HEK293 (cell line): ENCODE measurements at regions not wholly inside any gene's neighbourhood (a gene's known extent, or its start where the extent isn't known, plus 50 kb on each side); places are given as distances from the start of the nearest gene placed in this dataset.

Source experiments
- CTCF ChIA-PET: fragments of 350-600 bp; formaldehyde crosslinking; extraction: SDS; loops from one replicate; lab custom pipeline; 2021; ENCODE audit warnings: antibody characterized with exemption; lab: Yijun Ruan, JAX
- POLR2A ChIA-PET: fragments of 300-600 bp; formaldehyde crosslinking; extraction: SDS; loops from one replicate; lab custom pipeline; 2020; ENCODE audit warnings: antibody characterized with exemption, inconsistent platforms; lab: Yijun Ruan, JAX
- H3K27ac ChIP-seq: fragments of 200-500 bp; sonication (Bioruptor generic); 2 replicates; pipeline ENCODE4 v1.5.1; 2014; ENCODE audit warnings: low read depth, low read length, control low read depth, inconsistent platforms; ENCODE audit errors: extremely low read depth
- H3K36me3 ChIP-seq, 2 experiments: fragments of 200-500 bp in 1 of 2; sonication (Bioruptor generic) in 1 of 2; 1 replicate in 1 of 2; 2 replicates in 1 of 2; pipeline ENCODE4 v1.5.1; 2014 to 2017; ENCODE audit warnings: inconsistent platforms in 2 of 2, low read length in 2 of 2; ENCODE audit not compliant: control insufficient read depth in 2 of 2, insufficient read depth in 1 of 2
- H3K4me1 ChIP-seq: fragments of 200-500 bp; sonication (Bioruptor generic); 2 replicates; pipeline ENCODE4 v1.5.1; 2014; ENCODE audit warnings: mild to moderate bottlenecking, low read length, inconsistent platforms; ENCODE audit not compliant: control insufficient read depth, insufficient read depth
- H3K4me3 ChIP-seq: 2 replicates; pipeline ENCODE4 v1.5.1; 2011; ENCODE audit warnings: low read depth, mild to moderate bottlenecking, control low read depth, low read length, moderate library complexity
- H3K9me3 ChIP-seq: fragments of 200-500 bp; sonication (Bioruptor generic); 2 replicates; pipeline ENCODE4 v1.5.1; 2014; ENCODE audit warnings: low read depth, low read length, inconsistent platforms; ENCODE audit not compliant: control insufficient read depth, insufficient read depth
- EGR2 ChIP-seq: fragments of 450-650 bp; formaldehyde crosslinking; IDR thresholded peaks from 2 replicates; pipeline ENCODE4 v1.5.1; 2016; ENCODE audit warnings: low read depth, missing biosample characterization, missing genetic modification characterization
- FEZF1 ChIP-seq: fragments of 450-650 bp; formaldehyde crosslinking; IDR thresholded peaks from 2 replicates; pipeline ENCODE4 v1.5.1; 2016; ENCODE audit warnings: missing biosample characterization, missing genetic modification characterization
- KLF7 ChIP-seq: fragments of 450-650 bp; formaldehyde crosslinking; IDR thresholded peaks from 2 replicates; pipeline ENCODE4 v1.5.1; 2016; ENCODE audit warnings: missing biosample characterization, missing genetic modification characterization, borderline replicate concordance
- ZBTB48 ChIP-seq: fragments of 450-650 bp; formaldehyde crosslinking; IDR thresholded peaks from 2 replicates; pipeline ENCODE4 v1.5.1; 2016; ENCODE audit warnings: missing biosample characterization, missing genetic modification characterization
- ZNF10 ChIP-seq: fragments of 450-650 bp; formaldehyde crosslinking; IDR thresholded peaks from 2 replicates; pipeline ENCODE4 v1.5.1; 2017; ENCODE audit warnings: missing biosample characterization, missing genetic modification characterization
- ZNF18 ChIP-seq: fragments of 450-650 bp; formaldehyde crosslinking; IDR thresholded peaks from 2 replicates; pipeline ENCODE4 v1.5.1; 2016; ENCODE audit warnings: missing biosample characterization, missing genetic modification characterization
- ZNF211 ChIP-seq: fragments of 450-650 bp; formaldehyde crosslinking; IDR thresholded peaks from 2 replicates; pipeline ENCODE4 v1.5.1; 2016; ENCODE audit warnings: low read depth, missing biosample characterization, missing genetic modification characterization
- ZNF274 ChIP-seq, 2 experiments: fragments of 200-500 bp in 1 of 2; fragments of 450-650 bp in 1 of 2; sonication (Bioruptor generic) in 1 of 2; formaldehyde crosslinking in 1 of 2; IDR thresholded peaks; 2 replicates each; pipeline versions ENCODE4 v1.5.1 to v1.6.1; 2014 to 2016; ENCODE audit warnings: borderline replicate concordance in 1 of 2, inconsistent platforms in 1 of 2, low read length in 1 of 2, missing biosample characterization in 1 of 2, missing genetic modification characterization in 1 of 2
- ZNF302 ChIP-seq: fragments of 450-650 bp; formaldehyde crosslinking; IDR thresholded peaks from 2 replicates; pipeline ENCODE4 v1.5.1; 2016; ENCODE audit warnings: missing biosample characterization, missing genetic modification characterization, low read depth
- ZNF473 ChIP-seq: fragments of 450-650 bp; formaldehyde crosslinking; IDR thresholded peaks from 2 replicates; pipeline ENCODE4 v1.5.1; 2017; ENCODE audit warnings: missing biosample characterization, missing genetic modification characterization
- ZNF600 ChIP-seq: fragments of 450-650 bp; formaldehyde crosslinking; IDR thresholded peaks from 2 replicates; pipeline ENCODE4 v1.5.1; 2016; ENCODE audit warnings: missing biosample characterization, missing genetic modification characterization
- ZNF621 ChIP-seq: fragments of 450-650 bp; formaldehyde crosslinking; IDR thresholded peaks from 2 replicates; pipeline ENCODE4 v1.5.1; 2017; ENCODE audit warnings: missing biosample characterization, missing genetic modification characterization
- TF ChIP-seq, protein P1 (sequence below): fragments of 450-650 bp; formaldehyde crosslinking; IDR thresholded peaks from 2 replicates; pipeline ENCODE4 v1.5.1; 2017; ENCODE audit warnings: missing biosample characterization, missing genetic modification characterization
- TF ChIP-seq, protein P2 (sequence below): fragments of 450-650 bp; IDR thresholded peaks from 2 replicates; pipeline ENCODE4 v1.5.1; 2018; ENCODE audit warnings: missing biosample characterization, mild to moderate bottlenecking, missing genetic modification characterization
- TF ChIP-seq, protein P3 (sequence below): fragments of 450-650 bp; formaldehyde crosslinking; conservative IDR thresholded peaks from 2 replicates; pipeline ENCODE4 v1.5.1; 2016; ENCODE audit warnings: low read depth, missing biosample characterization, missing genetic modification characterization

- TF ChIP-seq FEZF1 (tag by site-specific recombination) (peak; percentile 51; the same call in 1 of the 2 replicates), ZBTB48 (no peak), KLF7 (tag by site-specific recombination) (no peak)
- TF ChIP-seq, protein P1, sequence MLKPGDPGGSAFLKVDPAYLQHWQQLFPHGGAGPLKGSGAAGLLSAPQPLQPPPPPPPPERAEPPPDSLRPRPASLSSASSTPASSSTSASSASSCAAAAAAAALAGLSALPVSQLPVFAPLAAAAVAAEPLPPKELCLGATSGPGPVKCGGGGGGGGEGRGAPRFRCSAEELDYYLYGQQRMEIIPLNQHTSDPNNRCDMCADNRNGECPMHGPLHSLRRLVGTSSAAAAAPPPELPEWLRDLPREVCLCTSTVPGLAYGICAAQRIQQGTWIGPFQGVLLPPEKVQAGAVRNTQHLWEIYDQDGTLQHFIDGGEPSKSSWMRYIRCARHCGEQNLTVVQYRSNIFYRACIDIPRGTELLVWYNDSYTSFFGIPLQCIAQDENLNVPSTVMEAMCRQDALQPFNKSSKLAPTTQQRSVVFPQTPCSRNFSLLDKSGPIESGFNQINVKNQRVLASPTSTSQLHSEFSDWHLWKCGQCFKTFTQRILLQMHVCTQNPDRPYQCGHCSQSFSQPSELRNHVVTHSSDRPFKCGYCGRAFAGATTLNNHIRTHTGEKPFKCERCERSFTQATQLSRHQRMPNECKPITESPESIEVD (tag by site-specific recombination) = 0 out of 2 replicates have a peak, but pooled peaks have one; percentile 9
- CTCF ChIA-PET = no interaction called here
- POLR2A ChIA-PET = no interaction called here
These were observed 711.8 kb upstream of the CHD1 start for GRCh38 chr5:99640646-99641045.

DNA sequence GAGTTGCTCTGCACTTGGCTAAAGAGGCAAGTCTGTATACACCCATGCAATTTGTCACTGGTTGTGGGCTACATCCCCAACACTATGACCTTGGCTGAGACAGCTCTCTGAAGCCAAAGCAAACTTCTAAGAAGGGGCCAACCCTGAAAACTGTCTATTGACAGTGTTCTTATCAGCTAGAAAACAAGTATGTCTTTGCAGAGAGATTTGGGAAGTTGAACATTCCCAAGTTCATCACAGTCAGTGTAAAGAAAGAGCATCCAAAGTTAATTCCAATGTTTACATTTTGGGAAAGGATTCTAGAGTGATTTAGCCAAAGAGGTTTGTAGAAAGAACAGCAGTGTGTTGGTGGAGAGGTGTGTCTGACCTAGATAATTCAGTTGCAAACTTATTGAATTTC is 711.1 kb upstream of the CHD1 start:
- Histone ChIP-seq H3K27ac (no peak overlapping the region), H3K9me3 (no peaks in the 10 kb centered on the region), H3K4me3 (no peak overlapping the region), H3K4me1 (no peaks in the 10 kb centered on the region), H3K36me3 (no peaks in the 10 kb centered on the region)
- CTCF ChIA-PET = interaction anchor here (0.6 kb wide), 1 partner anchor 18 kb away, joined by 3 read pairs; no protein-coding TSS in a partner anchor
- TF ChIP-seq ZNF302 (tag by site-specific recombination) (no peak), FEZF1 (tag by site-specific recombination) (peak; percentile 36; the same call in 1 of the 2 replicates)
- POLR2A ChIA-PET = no interaction called here

More at GRCh38 chr5:99640646-99641045, 711.8 kb upstream of the CHD1 start:
- Histone ChIP-seq H3K4me3 (no peak overlapping the region), H3K36me3 (no peaks in the 10 kb centered on the region), H3K27ac (no peak overlapping the region), H3K4me1 (no peaks in the 10 kb centered on the region), H3K9me3 (no peaks in the 10 kb centered on the region)

- Histone ChIP-seq H3K9me3 (no peaks in the 10 kb centered on the region), H3K4me1 (no peaks in the 10 kb centered on the region), H3K36me3 (no peaks in the 10 kb centered on the region), H3K27ac (no peak overlapping the region), H3K4me3 (no peak overlapping the region)
- POLR2A ChIA-PET = no interaction called here
- CTCF ChIA-PET = no interaction called here
- TF ChIP-seq ZNF621 (tag by site-specific recombination) = no peak
- TF ChIP-seq ZNF18 (tag by site-specific recombination) = no peak
- no peak for TF ChIP-seq ZNF274 (IDR thresholded peaks at IDR 0.05; ENCODE audit: low read length)
- no peak for TF ChIP-seq ZNF274 (tag by site-specific recombination; IDR thresholded peaks at IDR 0.05; ENCODE audit: borderline replicate concordance)
- TF ChIP-seq EGR2 (tag by site-specific recombination) = no peak
- no peak for TF ChIP-seq ZNF473
- TF ChIP-seq ZNF600 (tag by site-specific recombination) = no peak
- TF ChIP-seq ZNF10 = no peak
- TF ChIP-seq, protein P2, sequence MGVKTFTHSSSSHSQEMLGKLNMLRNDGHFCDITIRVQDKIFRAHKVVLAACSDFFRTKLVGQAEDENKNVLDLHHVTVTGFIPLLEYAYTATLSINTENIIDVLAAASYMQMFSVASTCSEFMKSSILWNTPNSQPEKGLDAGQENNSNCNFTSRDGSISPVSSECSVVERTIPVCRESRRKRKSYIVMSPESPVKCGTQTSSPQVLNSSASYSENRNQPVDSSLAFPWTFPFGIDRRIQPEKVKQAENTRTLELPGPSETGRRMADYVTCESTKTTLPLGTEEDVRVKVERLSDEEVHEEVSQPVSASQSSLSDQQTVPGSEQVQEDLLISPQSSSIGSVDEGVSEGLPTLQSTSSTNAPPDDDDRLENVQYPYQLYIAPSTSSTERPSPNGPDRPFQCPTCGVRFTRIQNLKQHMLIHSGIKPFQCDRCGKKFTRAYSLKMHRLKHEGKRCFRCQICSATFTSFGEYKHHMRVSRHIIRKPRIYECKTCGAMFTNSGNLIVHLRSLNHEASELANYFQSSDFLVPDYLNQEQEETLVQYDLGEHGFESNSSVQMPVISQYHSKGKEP (tag by site-specific recombination) = no peak
- TF ChIP-seq ZNF211 (tag by site-specific recombination) = no peak
- TF ChIP-seq, protein P3, sequence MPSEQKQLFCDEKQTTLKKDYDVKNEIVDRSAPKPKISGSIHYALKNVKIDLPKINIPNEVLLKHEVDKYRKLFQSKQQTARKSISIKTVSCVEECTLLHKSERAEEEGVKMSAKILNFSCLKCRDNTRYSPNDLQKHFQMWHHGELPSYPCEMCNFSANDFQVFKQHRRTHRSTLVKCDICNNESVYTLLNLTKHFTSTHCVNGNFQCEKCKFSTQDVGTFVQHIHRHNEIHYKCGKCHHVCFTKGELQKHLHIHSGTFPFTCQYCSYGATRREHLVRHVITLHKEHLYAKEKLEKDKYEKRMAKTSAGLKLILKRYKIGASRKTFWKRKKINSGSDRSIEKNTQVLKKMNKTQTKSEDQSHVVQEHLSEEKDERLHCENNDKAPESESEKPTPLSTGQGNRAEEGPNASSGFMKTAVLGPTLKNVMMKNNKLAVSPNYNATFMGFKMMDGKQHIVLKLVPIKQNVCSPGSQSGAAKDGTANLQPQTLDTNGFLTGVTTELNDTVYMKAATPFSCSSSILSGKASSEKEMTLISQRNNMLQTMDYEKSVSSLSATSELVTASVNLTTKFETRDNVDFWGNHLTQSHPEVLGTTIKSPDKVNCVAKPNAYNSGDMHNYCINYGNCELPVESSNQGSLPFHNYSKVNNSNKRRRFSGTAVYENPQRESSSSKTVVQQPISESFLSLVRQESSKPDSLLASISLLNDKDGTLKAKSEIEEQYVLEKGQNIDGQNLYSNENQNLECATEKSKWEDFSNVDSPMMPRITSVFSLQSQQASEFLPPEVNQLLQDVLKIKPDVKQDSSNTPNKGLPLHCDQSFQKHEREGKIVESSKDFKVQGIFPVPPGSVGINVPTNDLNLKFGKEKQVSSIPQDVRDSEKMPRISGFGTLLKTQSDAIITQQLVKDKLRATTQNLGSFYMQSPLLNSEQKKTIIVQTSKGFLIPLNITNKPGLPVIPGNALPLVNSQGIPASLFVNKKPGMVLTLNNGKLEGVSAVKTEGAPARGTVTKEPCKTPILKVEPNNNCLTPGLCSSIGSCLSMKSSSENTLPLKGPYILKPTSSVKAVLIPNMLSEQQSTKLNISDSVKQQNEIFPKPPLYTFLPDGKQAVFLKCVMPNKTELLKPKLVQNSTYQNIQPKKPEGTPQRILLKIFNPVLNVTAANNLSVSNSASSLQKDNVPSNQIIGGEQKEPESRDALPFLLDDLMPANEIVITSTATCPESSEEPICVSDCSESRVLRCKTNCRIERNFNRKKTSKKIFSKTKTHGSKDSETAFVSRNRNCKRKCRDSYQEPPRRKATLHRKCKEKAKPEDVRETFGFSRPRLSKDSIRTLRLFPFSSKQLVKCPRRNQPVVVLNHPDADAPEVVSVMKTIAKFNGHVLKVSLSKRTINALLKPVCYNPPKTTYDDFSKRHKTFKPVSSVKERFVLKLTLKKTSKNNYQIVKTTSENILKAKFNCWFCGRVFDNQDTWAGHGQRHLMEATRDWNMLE (tag by site-specific recombination) = no peak
These were observed 707.9 kb upstream of the CHD1 start for GRCh38 chr5:99636663-99637062.
